ENCODE measurements at regions not wholly inside any gene's neighbourhood (a gene's known extent, or its start where the extent isn't known, plus 50 kb on each side); places are given as distances from the start of the nearest gene placed in this dataset.
"Not testable (repeated sequence)": the region's sequence is repeated elsewhere in the genome, so short reads cannot be mapped to it uniquely, and the experiment has no call there.

- not testable (repeated sequence) for DNase-seq
These were observed 536.5 kb downstream of the TP53TG3F start for GRCh38 chr16:33995821-33996372.

- not testable (repeated sequence) for DNase-seq
These were observed 541.8 kb downstream of the TP53TG3F start for GRCh38 chr16:34001184-34001583.

- not testable (repeated sequence) for DNase-seq
These were observed 542.5 kb downstream of the TP53TG3F start for GRCh38 chr16:34001961-34002360.

- DNase-seq, result not testable (repeated sequence)
These were observed 555.7 kb downstream of the TP53TG3F start for GRCh38 chr16:34014841-34015820.

GRCh38 chr16:34018277-34018676 is 558.9 kb downstream of the TP53TG3F start:
- DNase-seq, result not testable (repeated sequence)

- DNase-seq, result no peak
These were observed 591.4 kb downstream of the TP53TG3F start for GRCh38 chr16:34050787-34051320.

- DNase-seq, result no peak
These were observed 594.7 kb downstream of the TP53TG3F start for GRCh38 chr16:34054137-34054536.

GRCh38 chr16:34054969-34055368 is 595.6 kb downstream of the TP53TG3F start:
- no peak for DNase-seq

GRCh38 chr16:34062620-34063253 is 603.3 kb downstream of the TP53TG3F start:
- not testable (repeated sequence) for DNase-seq

- not testable (repeated sequence) for DNase-seq
These were observed 604.2 kb downstream of the TP53TG3F start for GRCh38 chr16:34063498-34064157.

GRCh38 chr16:34064602-34065001 is 605.2 kb downstream of the TP53TG3F start:
- not testable (repeated sequence) for DNase-seq

GRCh38 chr16:34069731-34070130 is 610.3 kb downstream of the TP53TG3F start:
- DNase-seq, result not testable (repeated sequence)

GRCh38 chr16:34078691-34079090 is 619.3 kb downstream of the TP53TG3F start:
- DNase-seq, result no peak

- DNase-seq, result not testable (repeated sequence)
These were observed 625.6 kb downstream of the TP53TG3F start for GRCh38 chr16:34085038-34085437.

- not testable (repeated sequence) for DNase-seq
These were observed 635.6 kb downstream of the TP53TG3F start for GRCh38 chr16:34095006-34095405.

GRCh38 chr16:34096911-34097310 is 637.5 kb downstream of the TP53TG3F start:
- DNase-seq, result not testable (repeated sequence)

- not testable (repeated sequence) for DNase-seq
These were observed 637.9 kb downstream of the TP53TG3F start for GRCh38 chr16:34097326-34097725.

- DNase-seq, result not testable (repeated sequence)
These were observed 638.6 kb downstream of the TP53TG3F start for GRCh38 chr16:34098033-34098432.

GRCh38 chr16:34099028-34099427 is 639.6 kb downstream of the TP53TG3F start:
- DNase-seq, result not testable (repeated sequence)
